Nephron progenitor cell (in vitro differentiated cells): ENCODE measurements at regions not wholly inside any gene's neighbourhood (a gene's known extent, or its start where the extent isn't known, plus 50 kb on each side); places are given as distances from the start of the nearest gene placed in this dataset.
"Not testable (repeated sequence)": the region's sequence is repeated elsewhere in the genome, so short reads cannot be mapped to it uniquely, and the experiment has no call there.

Experiments used
- DNase-seq: peaks from one replicate; pipeline ENCODE4 v3.0.0; 2021
- H3K27ac Mint-ChIP-seq: 2 replicates; pipeline ENCODE4 v1.8.0; 2021; ENCODE audit warnings: mild to moderate bottlenecking, moderate library complexity, mixed read lengths
- H3K27me3 Mint-ChIP-seq: 2 replicates; pipeline ENCODE4 v1.8.0; 2021; ENCODE audit warnings: mild to moderate bottlenecking, low read depth, mixed read lengths; ENCODE audit not compliant: poor library complexity
- H3K36me3 Mint-ChIP-seq: 2 replicates; pipeline ENCODE4 v1.8.0; 2021; ENCODE audit warnings: low read depth, mixed read lengths
- H3K4me1 Mint-ChIP-seq: 2 replicates; pipeline ENCODE4 v1.8.0; 2021; ENCODE audit warnings: mixed read lengths
- H3K4me3 Mint-ChIP-seq: 2 replicates; pipeline ENCODE4 v1.8.0; 2021; ENCODE audit warnings: mild to moderate bottlenecking, moderate library complexity, mixed read lengths
- H3K9me3 Mint-ChIP-seq: 2 replicates; pipeline ENCODE4 v1.8.0; 2021; ENCODE audit warnings: mild to moderate bottlenecking, moderate library complexity, mixed read lengths
- CTCF ChIP-seq: fragments of 200-600 bp; sonication (generic); IDR thresholded peaks from 2 replicates; pipeline ENCODE4 v1.5.0; 2021; ENCODE audit warnings: antibody characterized with exemption

DNA sequence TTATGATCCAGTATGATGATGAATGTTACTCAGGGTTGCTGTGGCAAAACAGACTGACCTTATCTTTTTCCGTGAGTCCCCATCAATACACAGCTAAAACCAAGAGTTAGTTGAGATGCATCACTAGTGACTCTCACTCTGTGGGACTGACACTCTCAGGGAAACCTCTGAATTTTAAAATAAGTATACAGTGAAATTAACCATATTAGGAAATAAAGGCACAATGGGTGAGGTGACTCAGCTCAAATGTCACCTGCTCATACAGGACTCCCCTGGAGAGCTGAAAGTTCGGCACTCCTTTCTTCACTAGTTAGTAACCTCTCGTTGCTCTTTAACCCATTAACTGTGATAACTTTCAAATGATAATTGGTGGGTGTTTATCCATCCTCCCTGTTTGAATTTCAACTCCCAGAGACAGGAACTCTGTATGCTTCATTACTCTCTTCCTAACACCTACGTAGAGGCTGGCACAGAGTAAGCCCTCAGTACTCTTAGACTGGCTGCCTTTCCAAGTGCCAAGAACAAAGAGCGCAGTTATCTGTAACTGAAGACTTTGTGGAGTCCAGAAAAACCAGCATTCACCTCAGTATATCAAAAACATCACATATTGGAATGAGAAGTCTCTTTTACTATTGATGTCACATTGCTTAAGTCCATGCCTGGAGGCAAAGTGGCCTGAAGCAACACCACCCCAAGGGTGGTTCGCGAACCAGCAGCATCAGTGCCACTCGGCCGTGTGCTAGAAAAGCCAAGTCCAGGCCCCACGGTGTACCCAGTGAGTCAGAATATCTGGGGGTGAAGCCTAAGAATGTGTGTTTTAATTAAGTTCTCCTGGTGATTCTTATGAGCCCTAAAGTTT is 91.1 kb downstream of the NIBAN1 start:
- no peak for DNase-seq
- no peaks in the 10 kb centered on the region for H3K4me1 Mint-ChIP-seq
- no peaks in the 10 kb centered on the region for H3K9me3 Mint-ChIP-seq
- H3K27ac Mint-ChIP-seq = no peak overlapping the region
- H3K36me3 Mint-ChIP-seq = no peaks in the 10 kb centered on the region
- peaks cover 4% of the 10 kb centered on the region for H3K27me3 Mint-ChIP-seq
- no peak for TF ChIP-seq CTCF
- no peak overlapping the region for H3K4me3 Mint-ChIP-seq

DNA sequence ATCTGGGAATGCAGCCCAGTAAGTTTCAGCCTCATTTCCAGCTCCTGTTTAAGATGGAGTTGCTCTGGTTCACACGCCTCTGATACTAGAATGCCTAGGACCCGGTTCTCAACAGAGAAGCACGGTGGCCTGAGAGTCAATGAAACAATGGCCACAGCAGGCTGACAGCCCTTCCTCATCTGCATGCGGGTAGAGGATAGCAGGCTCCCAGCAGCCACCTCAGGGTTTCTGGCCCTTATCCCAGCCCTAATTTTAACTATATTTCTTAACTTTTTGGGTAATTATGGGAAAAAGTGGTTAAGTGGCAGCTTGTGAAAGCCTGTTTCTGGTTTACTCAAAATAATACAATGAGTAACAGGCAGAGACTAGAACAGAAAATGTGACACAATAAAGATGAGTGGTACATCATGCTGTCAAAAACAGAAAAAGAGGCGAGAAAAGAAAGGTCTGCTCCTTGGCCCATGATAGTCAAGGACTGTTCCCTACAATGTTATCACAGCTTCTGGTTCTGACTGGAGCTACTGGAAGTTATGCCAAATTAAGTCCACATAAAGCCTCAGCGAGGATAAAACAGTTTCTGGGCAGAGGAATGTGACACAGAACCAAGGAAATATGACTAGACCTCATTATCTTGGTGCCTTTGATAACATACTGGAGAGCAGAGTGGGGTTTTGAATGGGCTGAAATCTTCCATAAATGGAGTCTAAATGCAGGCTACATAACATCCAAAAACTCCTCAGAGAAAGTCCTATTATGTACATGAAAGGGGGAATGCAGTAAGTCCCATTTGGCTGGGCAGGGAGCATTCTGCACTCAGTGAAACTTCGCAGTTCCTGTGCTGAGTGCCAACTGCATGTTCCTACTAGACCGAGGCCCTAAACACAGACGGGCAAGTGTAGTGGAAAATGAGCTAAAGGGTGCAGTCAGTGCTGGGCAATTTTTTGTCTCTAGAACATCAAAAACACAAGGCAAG is 92.1 kb downstream of the NIBAN1 start:
- no peak overlapping the region for H3K27ac Mint-ChIP-seq
- peaks cover 4% of the 10 kb centered on the region for H3K27me3 Mint-ChIP-seq

DNA sequence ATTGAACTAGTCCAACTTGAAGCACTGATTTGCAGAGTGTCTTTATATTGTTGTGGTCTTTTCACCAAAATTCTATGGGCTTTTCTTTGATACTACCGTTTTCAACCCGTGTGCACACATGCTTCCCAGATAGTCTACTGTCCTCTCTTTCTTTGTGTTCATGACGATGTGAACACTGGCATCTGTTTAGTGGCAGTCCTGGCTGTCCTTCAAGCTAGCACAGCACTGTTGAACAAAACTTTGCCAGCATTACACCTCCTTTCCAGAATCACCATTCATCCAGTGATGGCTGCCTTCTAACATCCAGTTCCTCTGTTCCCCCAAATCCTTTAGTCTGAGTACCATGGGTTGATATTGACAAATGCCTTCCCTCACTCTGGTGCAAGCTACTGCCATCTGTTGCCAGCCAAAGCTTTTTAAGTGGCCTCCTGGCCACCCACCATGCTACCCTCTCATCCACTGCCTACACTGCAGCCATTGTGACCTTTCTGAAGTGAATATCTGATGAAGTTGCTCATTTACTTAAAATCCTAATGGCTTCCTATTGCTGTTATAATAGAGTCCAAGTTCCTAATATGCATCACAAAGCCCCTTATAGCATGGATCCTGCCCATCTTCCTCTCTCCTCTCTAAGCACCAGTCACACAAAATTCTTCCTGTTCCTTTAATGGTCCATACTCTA is 94.3 kb downstream of the NIBAN1 start:
- Mint-ChIP-seq H3K9me3 (no peaks in the 10 kb centered on the region), H3K27me3 (peaks cover 4% of the 10 kb centered on the region), H3K4me1 (no peaks in the 10 kb centered on the region), H3K27ac (no peak overlapping the region), H3K4me3 (no peak overlapping the region), H3K36me3 (no peaks in the 10 kb centered on the region)
- no peak for DNase-seq
- no peak for TF ChIP-seq CTCF

More for the DNA sequence above, 92.1 kb downstream of the NIBAN1 start:
- DNase-seq = no peak
- Mint-ChIP-seq H3K9me3 (no peaks in the 10 kb centered on the region), H3K4me3 (no peak overlapping the region), H3K36me3 (no peaks in the 10 kb centered on the region), H3K4me1 (no peaks in the 10 kb centered on the region)
- no peak for TF ChIP-seq CTCF

DNA sequence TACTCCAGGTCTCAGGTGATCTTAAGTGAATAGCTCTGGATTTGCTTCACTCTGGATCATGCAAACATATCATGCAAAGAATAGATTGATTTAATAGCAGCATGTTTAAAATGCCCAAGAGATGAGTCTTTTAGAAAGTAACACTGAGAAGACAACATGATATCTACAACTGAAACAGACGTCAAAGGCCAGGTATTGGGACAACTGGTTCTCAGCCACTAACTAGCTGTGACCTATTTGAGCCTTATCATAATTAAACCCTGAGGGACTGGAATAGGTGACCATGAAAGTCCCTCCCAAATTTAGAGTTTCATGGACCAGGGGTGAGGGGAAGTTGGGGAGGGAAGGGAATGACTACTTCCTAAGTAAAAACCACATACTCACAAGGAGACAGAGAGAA is 95.7 kb downstream of the NIBAN1 start:
- no peaks in the 10 kb centered on the region for H3K36me3 Mint-ChIP-seq
- no peak overlapping the region for H3K27ac Mint-ChIP-seq
- no peaks in the 10 kb centered on the region for H3K4me1 Mint-ChIP-seq
- H3K27me3 Mint-ChIP-seq = peaks cover 4% of the 10 kb centered on the region
- no peak for DNase-seq
- no peak for TF ChIP-seq CTCF
- H3K4me3 Mint-ChIP-seq = no peak overlapping the region
- H3K9me3 Mint-ChIP-seq = no peaks in the 10 kb centered on the region

DNA sequence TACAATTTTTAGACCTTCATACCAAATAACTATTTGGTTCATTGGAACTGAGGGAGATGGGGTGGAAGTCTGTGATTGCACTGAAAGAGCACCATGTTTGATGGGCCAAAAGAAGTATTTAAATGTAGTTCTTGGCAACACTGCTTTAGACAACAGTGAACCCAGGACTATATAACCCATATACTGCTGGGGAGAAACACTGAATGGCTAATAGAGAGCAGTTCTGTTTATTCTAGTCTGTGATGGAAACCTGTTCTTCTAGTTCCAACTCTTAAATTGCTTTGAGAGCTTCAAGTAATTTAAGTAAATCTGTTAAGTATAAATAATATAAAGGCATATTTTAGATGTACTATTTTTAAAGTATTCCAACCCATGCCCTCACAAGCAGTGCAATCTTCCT is 96.3 kb downstream of the NIBAN1 start:
- Mint-ChIP-seq H3K4me3 (no peak overlapping the region), H3K27ac (no peak overlapping the region)

DNA sequence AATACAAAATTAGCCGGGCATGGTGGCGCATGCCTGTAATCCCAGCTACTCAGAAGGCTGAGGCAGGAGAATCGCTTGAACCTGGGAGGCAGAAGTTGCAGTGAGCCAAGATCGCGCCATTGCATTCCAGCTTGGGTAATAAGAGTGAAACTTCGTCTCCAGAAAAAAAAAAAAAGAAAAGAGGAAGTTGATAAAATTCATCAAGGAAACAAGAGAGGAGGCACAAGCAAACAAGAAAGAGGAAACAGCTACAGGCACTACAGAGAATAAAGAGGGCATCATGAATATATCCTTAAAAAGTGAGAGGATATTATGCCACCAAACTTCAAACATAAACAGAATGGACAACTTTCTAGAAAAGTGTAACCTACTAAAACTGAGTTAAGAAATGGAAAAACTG is 98.3 kb downstream of the NIBAN1 start:
- H3K9me3 Mint-ChIP-seq, H3K27me3 Mint-ChIP-seq, H3K27ac Mint-ChIP-seq, H3K36me3 Mint-ChIP-seq, DNase-seq, H3K4me1 Mint-ChIP-seq, H3K4me3 Mint-ChIP-seq: not testable (repeated sequence)

More for the DNA sequence above, 96.3 kb downstream of the NIBAN1 start:
- TF ChIP-seq CTCF = no peak
- Mint-ChIP-seq H3K36me3 (no peaks in the 10 kb centered on the region), H3K27me3 (peaks cover 4% of the 10 kb centered on the region), H3K9me3 (peaks cover 3% of the 10 kb centered on the region), H3K4me1 (no peaks in the 10 kb centered on the region)
- DNase-seq = no peak
